ENCODE measurements at regions not wholly inside any gene's neighbourhood (a gene's known extent, or its start where the extent isn't known, plus 50 kb on each side); places are given as distances from the start of the nearest gene placed in this dataset.

DNA sequence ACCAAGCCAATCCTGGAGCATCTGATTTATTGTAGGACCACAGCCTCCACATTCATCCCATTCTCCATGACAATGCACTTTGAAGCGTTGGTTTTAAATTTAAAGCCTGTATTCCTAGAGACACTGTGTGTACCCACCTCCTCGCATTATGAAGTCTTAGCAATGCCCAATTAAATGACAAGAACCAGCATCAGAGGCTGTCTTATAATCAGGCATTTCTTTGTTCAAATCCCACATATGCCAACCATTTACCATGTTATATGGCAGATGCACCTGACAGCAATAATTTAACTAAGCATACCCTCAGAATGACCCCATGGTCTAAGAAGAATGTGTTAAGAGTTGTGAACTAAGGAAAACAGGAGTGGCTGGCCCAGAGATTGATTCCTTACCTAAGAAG is 188.2 kb downstream of the IPMK start:
- no peaks in the 10 kb centered on the region for H3K4me1 ChIP-seq (ENCODE audit: insufficient read depth, low read length, poor library complexity, severe bottlenecking)
- H3K9me3 ChIP-seq (ENCODE audit: low read depth, low read length, poor library complexity, severe bottlenecking), result no peaks in the 10 kb centered on the region
- no TSS peak for BruUV-seq (replicated peaks)
- no peak for TF ChIP-seq EZH2 (IDR thresholded peaks at IDR 0.05; ENCODE audit: borderline replicate concordance, low read depth, low read length, poor library complexity, severe bottlenecking)
- TF ChIP-seq, protein P1, sequence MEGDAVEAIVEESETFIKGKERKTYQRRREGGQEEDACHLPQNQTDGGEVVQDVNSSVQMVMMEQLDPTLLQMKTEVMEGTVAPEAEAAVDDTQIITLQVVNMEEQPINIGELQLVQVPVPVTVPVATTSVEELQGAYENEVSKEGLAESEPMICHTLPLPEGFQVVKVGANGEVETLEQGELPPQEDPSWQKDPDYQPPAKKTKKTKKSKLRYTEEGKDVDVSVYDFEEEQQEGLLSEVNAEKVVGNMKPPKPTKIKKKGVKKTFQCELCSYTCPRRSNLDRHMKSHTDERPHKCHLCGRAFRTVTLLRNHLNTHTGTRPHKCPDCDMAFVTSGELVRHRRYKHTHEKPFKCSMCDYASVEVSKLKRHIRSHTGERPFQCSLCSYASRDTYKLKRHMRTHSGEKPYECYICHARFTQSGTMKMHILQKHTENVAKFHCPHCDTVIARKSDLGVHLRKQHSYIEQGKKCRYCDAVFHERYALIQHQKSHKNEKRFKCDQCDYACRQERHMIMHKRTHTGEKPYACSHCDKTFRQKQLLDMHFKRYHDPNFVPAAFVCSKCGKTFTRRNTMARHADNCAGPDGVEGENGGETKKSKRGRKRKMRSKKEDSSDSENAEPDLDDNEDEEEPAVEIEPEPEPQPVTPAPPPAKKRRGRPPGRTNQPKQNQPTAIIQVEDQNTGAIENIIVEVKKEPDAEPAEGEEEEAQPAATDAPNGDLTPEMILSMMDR (conservative IDR thresholded peaks at IDR 0.05; ENCODE audit: low read depth, low read length), result no peak
- H3K27me3 ChIP-seq (replicated peaks; ENCODE audit: insufficient read depth, low read depth, low read length, poor library complexity), result peaks cover 4% of the 10 kb centered on the region
- intact Hi-C loops (cut with micrococcal nuclease; ENCODE audit: unreplicated experiment), result no loop called here
- H3K27ac ChIP-seq (ENCODE audit: low read depth, low read length, poor library complexity, severe bottlenecking), result no peak overlapping the region
- ChIA-PET CTCF (no interaction called here), POLR2A (ENCODE audit: low non-redundant PET) (no interaction called here)
- DNase-seq (ENCODE audit: low spot score), result no peak
- no peaks in the 10 kb centered on the region for H3K36me3 ChIP-seq (ENCODE audit: insufficient read depth, low read length, poor library complexity, severe bottlenecking)
- H3K4me3 ChIP-seq (ENCODE audit: low read depth, low read length, poor library complexity, severe bottlenecking), result no peak overlapping the region

DNA sequence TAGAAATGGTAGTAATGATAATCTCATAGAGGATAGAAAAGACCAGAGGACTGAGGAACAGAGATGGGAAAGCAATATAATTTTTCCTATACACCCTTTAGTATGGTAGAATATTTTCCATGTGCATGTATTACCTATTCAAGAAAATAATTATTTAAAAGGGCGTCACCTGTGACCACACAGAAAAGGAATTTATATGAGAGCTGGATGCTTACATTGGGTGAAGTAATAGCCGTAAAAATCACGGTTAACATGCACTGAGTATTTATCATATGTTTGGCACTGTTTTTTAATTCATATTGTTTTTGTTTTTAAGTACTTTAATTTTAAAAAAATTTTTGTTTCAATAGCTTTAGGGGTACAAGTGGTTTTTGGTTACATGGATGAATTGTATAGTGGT is 195.1 kb downstream of the IPMK start:
- Histone ChIP-seq H3K27ac (ENCODE audit: low read depth, low read length, poor library complexity, severe bottlenecking) (no peak overlapping the region), H3K9me3 (ENCODE audit: low read depth, low read length, poor library complexity, severe bottlenecking) (no peaks in the 10 kb centered on the region), H3K36me3 (ENCODE audit: insufficient read depth, low read length, poor library complexity, severe bottlenecking) (no peaks in the 10 kb centered on the region), H3K4me3 (ENCODE audit: low read depth, low read length, poor library complexity, severe bottlenecking) (no peak overlapping the region), H3K27me3 (replicated peaks; ENCODE audit: insufficient read depth, low read depth, low read length, poor library complexity) (peaks cover 8% of the 10 kb centered on the region), H3K4me1 (ENCODE audit: insufficient read depth, low read length, poor library complexity, severe bottlenecking) (no peaks in the 10 kb centered on the region)
- intact Hi-C loops (cut with micrococcal nuclease; ENCODE audit: unreplicated experiment), result loop anchor here (5.0 kb wide), 1 partner anchor 220 kb away; no protein-coding TSS in a partner anchor
- ChIA-PET POLR2A (ENCODE audit: low non-redundant PET) (no interaction called here), CTCF (no interaction called here)
- no TSS peak for BruUV-seq (replicated peaks)
- TF ChIP-seq EZH2 (IDR thresholded peaks at IDR 0.05; ENCODE audit: borderline replicate concordance, low read depth, low read length, poor library complexity, severe bottlenecking), result no peak
- TF ChIP-seq, protein P1 (conservative IDR thresholded peaks at IDR 0.05; ENCODE audit: low read depth, low read length), result no peak
- DNase-seq (ENCODE audit: low spot score), result no peak

DNA sequence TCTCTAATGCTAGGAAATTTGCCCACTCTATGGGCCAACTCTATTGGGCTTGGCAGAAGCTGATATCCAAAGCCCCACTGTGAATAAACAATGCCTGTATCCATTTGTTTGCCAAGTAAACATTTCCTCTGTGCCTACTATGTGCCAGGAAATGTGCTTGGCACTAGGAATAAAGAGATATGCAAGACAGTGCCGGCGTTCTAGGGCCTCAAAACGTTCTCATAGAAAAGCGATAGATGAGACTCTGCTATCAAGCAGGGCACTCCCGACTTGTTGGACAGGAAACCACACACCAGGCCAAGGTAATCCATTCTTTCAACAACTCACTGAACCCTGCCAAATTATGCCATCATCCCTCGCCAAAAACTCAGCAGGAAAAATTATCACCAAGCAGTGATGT is 196.7 kb downstream of the IPMK start:
- H3K4me1 ChIP-seq (ENCODE audit: insufficient read depth, low read length, poor library complexity, severe bottlenecking), result no peaks in the 10 kb centered on the region
- DNase-seq (ENCODE audit: low spot score), result no peak
- intact Hi-C loops (cut with micrococcal nuclease; ENCODE audit: unreplicated experiment), result loop anchor here (5.0 kb wide), 1 partner anchor 221 kb away; no protein-coding TSS in a partner anchor

More for the DNA sequence above, 196.7 kb downstream of the IPMK start:
- Histone ChIP-seq H3K36me3 (ENCODE audit: insufficient read depth, low read length, poor library complexity, severe bottlenecking) (no peaks in the 10 kb centered on the region), H3K4me3 (ENCODE audit: low read depth, low read length, poor library complexity, severe bottlenecking) (no peak overlapping the region), H3K9me3 (ENCODE audit: low read depth, low read length, poor library complexity, severe bottlenecking) (no peaks in the 10 kb centered on the region), H3K27ac (ENCODE audit: low read depth, low read length, poor library complexity, severe bottlenecking) (no peak overlapping the region), H3K27me3 (replicated peaks; ENCODE audit: insufficient read depth, low read depth, low read length, poor library complexity) (peaks cover 8% of the 10 kb centered on the region)
- TF ChIP-seq, protein P1 (conservative IDR thresholded peaks at IDR 0.05; ENCODE audit: low read depth, low read length), result no peak
- no peak for TF ChIP-seq EZH2 (IDR thresholded peaks at IDR 0.05; ENCODE audit: borderline replicate concordance, low read depth, low read length, poor library complexity, severe bottlenecking)
- ChIA-PET CTCF (no interaction called here), POLR2A (ENCODE audit: low non-redundant PET) (no interaction called here)
- no TSS peak for BruUV-seq (replicated peaks)
